Loucy (cell line): ENCODE measurements at regions not wholly inside any gene's neighbourhood (a gene's known extent, or its start where the extent isn't known, plus 50 kb on each side); places are given as distances from the start of the nearest gene placed in this dataset.
A peak's percentile ranks its signal among the peaks of the same experiment; 100 is the strongest.

Experiments
- H2AFZ ChIP-seq: fragments of 200-600 bp; sonication (generic); 2 replicates; pipeline ENCODE4 v1.6.0; 2016; ENCODE audit warnings: antibody characterized with exemption, mild to moderate bottlenecking, low read length, moderate library complexity
- H3F3A ChIP-seq: fragments of 200-600 bp; 2 replicates; pipeline ENCODE4 v1.6.0; 2016; ENCODE audit warnings: antibody characterized with exemption, low read depth, mild to moderate bottlenecking
- H3K27me3 ChIP-seq: fragments of 200-600 bp; sonication (generic); 2 replicates; pipeline ENCODE4 v1.6.1; 2014; ENCODE audit warnings: low read length, mild to moderate bottlenecking; ENCODE audit not compliant: insufficient read depth, poor library complexity, severe bottlenecking
- H3K36me3 ChIP-seq: fragments of 200-600 bp; sonication (generic); 2 replicates; pipeline ENCODE4 v1.6.1; 2016; ENCODE audit warnings: low read length; ENCODE audit not compliant: insufficient read depth
- H3K4me1 ChIP-seq: fragments of 200-600 bp; sonication (generic); 2 replicates; pipeline ENCODE4 v1.5.1; 2014; ENCODE audit warnings: low read length, mild to moderate bottlenecking; ENCODE audit not compliant: insufficient read depth, poor library complexity, severe bottlenecking
- H3K4me2 ChIP-seq: fragments of 200-600 bp; sonication (generic); 2 replicates; pipeline ENCODE4 v1.6.0; 2014; ENCODE audit warnings: antibody characterized with exemption, low read length, low read depth, mild to moderate bottlenecking; ENCODE audit not compliant: poor library complexity, severe bottlenecking
- H3K4me3 ChIP-seq: fragments of 200-600 bp; sonication (generic); 2 replicates; pipeline ENCODE4 v1.5.1; 2014; ENCODE audit warnings: low read length, mild to moderate bottlenecking, mixed read lengths; ENCODE audit not compliant: poor library complexity, severe bottlenecking
- H3K79me2 ChIP-seq: fragments of 200-600 bp; sonication (generic); 2 replicates; pipeline ENCODE4 v1.6.1; 2014; ENCODE audit warnings: low read length; ENCODE audit not compliant: insufficient read depth
- H3K9ac ChIP-seq: fragments of 200-600 bp; sonication (generic); 2 replicates; pipeline ENCODE4 v1.6.0; 2014; ENCODE audit warnings: mild to moderate bottlenecking, low read depth, low read length, moderate library complexity; ENCODE audit not compliant: poor library complexity, severe bottlenecking
- H3K9me2 ChIP-seq: fragments of 200-600 bp; sonication (generic); replicated peaks from 2 replicates; pipeline ENCODE4 v1.6.1; 2016; ENCODE audit warnings: low read depth, low read length, mixed read lengths
- H3K9me3 ChIP-seq: fragments of 200-600 bp; sonication (generic); 2 replicates; pipeline ENCODE4 v1.6.1; 2014; ENCODE audit warnings: mild to moderate bottlenecking, antibody characterized with exemption, low read length, low read depth; ENCODE audit not compliant: insufficient read depth
- H4K20me1 ChIP-seq: fragments of 200-600 bp; sonication (generic); 2 replicates; pipeline ENCODE4 v1.6.0; 2014; ENCODE audit warnings: antibody characterized with exemption, low read length, mild to moderate bottlenecking; ENCODE audit not compliant: insufficient read depth, poor library complexity, severe bottlenecking
- CTCF ChIP-seq: fragments of 200-600 bp; sonication (generic); conservative IDR thresholded peaks from 2 replicates; pipeline ENCODE4 v1.5.1; 2014; ENCODE audit warnings: mild to moderate bottlenecking, antibody characterized with exemption, low read length
- EZH2phosphoT487 ChIP-seq: fragments of 200-600 bp; IDR thresholded peaks from 2 replicates; pipeline ENCODE4 v1.6.1; 2018; ENCODE audit warnings: antibody characterized with exemption, mild to moderate bottlenecking, moderate library complexity, borderline replicate concordance

- Histone ChIP-seq H3K9me3 (no peaks in the 10 kb centered on the region), H3K27me3 (no peaks in the 10 kb centered on the region), H3K79me2 (no peaks in the 10 kb centered on the region), H2AFZ (peak overlapping the region; percentile 13; the same call in 1 of the 2 replicates), H3K9ac (no peak overlapping the region), H3K4me1 (peaks cover 47% of the 10 kb centered on the region), H3F3A (no peaks in the 10 kb centered on the region), H3K4me2 (peak overlapping the region; percentile 43), H3K4me3 (no peak overlapping the region), H3K9me2 (no peaks in the 10 kb centered on the region), H3K36me3 (no peaks in the 10 kb centered on the region), H4K20me1 (no peaks in the 10 kb centered on the region)
- TF ChIP-seq EZH2phosphoT487 (no peak), CTCF (no peak)
Observed at GRCh38 chr12:98405805-98406366, 109.5 kb upstream of the TMPO start.

DNA sequence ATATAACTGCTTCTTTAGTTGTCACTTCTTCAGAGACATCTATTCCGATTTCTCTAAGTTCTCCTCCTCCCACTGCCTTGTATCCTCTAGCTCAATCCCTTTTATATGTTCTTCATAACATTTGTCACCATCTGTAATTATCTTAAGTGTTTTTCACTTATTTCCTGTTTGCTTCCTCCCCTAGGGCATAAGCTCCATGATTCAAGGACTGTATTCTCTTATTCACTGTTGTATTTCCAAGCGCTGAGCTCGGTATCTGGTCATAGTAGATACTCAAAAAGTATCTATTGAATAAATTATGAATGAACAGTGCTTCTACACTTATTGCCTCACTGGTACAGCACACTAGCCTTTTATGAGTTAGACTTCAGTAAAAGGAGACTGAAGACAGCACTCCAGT lies 109.0 kb upstream of the TMPO start:
- no peaks in the 10 kb centered on the region for H3F3A ChIP-seq
- no peaks in the 10 kb centered on the region for H3K9me2 ChIP-seq
- no peaks in the 10 kb centered on the region for H3K36me3 ChIP-seq
- no peaks in the 10 kb centered on the region for H3K9me3 ChIP-seq
- TF ChIP-seq CTCF (no peak), EZH2phosphoT487 (no peak)
- no peaks in the 10 kb centered on the region for H3K27me3 ChIP-seq
- H4K20me1 ChIP-seq: no peaks in the 10 kb centered on the region
- H2AFZ ChIP-seq: 0 out of 2 replicates have a peak overlapping the region, but pooled peaks have one; percentile 19
- peak overlapping the region; percentile 43 for H3K4me2 ChIP-seq
- H3K9ac ChIP-seq: no peak overlapping the region
- H3K4me3 ChIP-seq: no peak overlapping the region
- no peaks in the 10 kb centered on the region for H3K79me2 ChIP-seq
- peaks cover 42% of the 10 kb centered on the region for H3K4me1 ChIP-seq

DNA sequence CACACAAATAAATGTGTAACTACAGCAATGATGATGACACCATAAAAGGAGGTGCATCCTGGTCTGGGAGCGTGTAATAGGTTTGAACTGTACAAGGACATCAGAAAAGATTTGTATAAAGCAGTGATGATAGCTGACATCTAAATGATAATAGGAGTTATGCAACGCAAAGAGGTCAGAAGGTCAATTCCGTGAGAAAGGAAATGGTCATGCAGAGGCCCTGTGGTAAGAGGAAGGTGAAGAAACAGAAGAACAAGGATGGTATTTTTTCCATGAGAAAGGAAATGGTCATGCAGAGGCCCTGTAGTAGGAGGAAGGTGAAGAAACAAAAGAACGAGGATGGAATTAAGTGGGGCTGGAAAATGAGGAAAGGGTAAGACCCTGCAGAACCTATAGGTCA lies 106.7 kb upstream of the TMPO start:
- no peaks in the 10 kb centered on the region for H3K9me3 ChIP-seq
- H3K79me2 ChIP-seq: no peaks in the 10 kb centered on the region
- H3K4me2 ChIP-seq: no peak overlapping the region
- no peaks in the 10 kb centered on the region for H4K20me1 ChIP-seq
- no peak overlapping the region for H2AFZ ChIP-seq
- H3K36me3 ChIP-seq: no peaks in the 10 kb centered on the region
- H3K9me2 ChIP-seq: no peaks in the 10 kb centered on the region
- H3K9ac ChIP-seq: no peak overlapping the region
- H3K4me1 ChIP-seq: peaks cover 24% of the 10 kb centered on the region
- H3F3A ChIP-seq: no peaks in the 10 kb centered on the region
- TF ChIP-seq CTCF (no peak), EZH2phosphoT487 (no peak)
- H3K4me3 ChIP-seq: no peak overlapping the region
- H3K27me3 ChIP-seq: no peaks in the 10 kb centered on the region
